Liver (tissue), 8 donors: ENCODE measurements at regions not wholly inside any gene's neighbourhood (a gene's known extent, or its start where the extent isn't known, plus 50 kb on each side); places are given as distances from the start of the nearest gene placed in this dataset.

Experiments
- DNase-seq: peaks from one replicate; pipeline ENCODE4 v3.0.0-alpha.2; 2017; ENCODE audit warnings: low spot score
- H3K27ac ChIP-seq, 2 donors: one replicate each; pipeline ENCODE4 v1.7.0; 2013; ENCODE audit warnings: inconsistent platforms in 2 of 2, low read length in 2 of 2, control low read depth in 1 of 2, low read depth in 1 of 2, mild to moderate bottlenecking in 1 of 2
- H3K27me3 ChIP-seq, 4 donors: one replicate each; pipeline versions ENCODE4 v1.6.1 to v1.7.0; 2013; ENCODE audit warnings: low read length in 3 of 4, inconsistent platforms in 1 of 4, mild to moderate bottlenecking in 1 of 4, moderate library complexity in 1 of 4; ENCODE audit not compliant: control insufficient read depth in 4 of 4, insufficient read depth in 4 of 4
- H3K36me3 ChIP-seq, 4 donors: one replicate each; pipeline versions ENCODE4 v1.6.1 to v1.7.0; 2013; ENCODE audit warnings: low read length in 3 of 4, mild to moderate bottlenecking in 3 of 4, low read depth in 1 of 4, moderate library complexity in 1 of 4; ENCODE audit not compliant: control insufficient read depth in 4 of 4, insufficient read depth in 3 of 4
- H3K4me1 ChIP-seq, 4 donors: one replicate each; pipeline versions ENCODE4 v1.6.1 to v1.7.0; 2013; ENCODE audit warnings: low read length in 3 of 4, mild to moderate bottlenecking in 3 of 4, moderate library complexity in 1 of 4; ENCODE audit not compliant: control insufficient read depth in 4 of 4, insufficient read depth in 4 of 4
- H3K4me3 ChIP-seq, 3 donors: one replicate each; pipeline versions ENCODE4 v1.6.1 to v1.7.0; 2013; ENCODE audit warnings: low read length in 3 of 3, control low read depth in 1 of 3, low read depth in 1 of 3, mild to moderate bottlenecking in 1 of 3
- H3K9ac ChIP-seq, 2 donors: one replicate each; pipeline ENCODE4 v1.7.0; 2013; ENCODE audit warnings: low read length in 2 of 2, mild to moderate bottlenecking in 2 of 2, moderate library complexity in 2 of 2, control low read depth in 1 of 2, low read depth in 1 of 2
- H3K9me3 ChIP-seq, 4 donors: one replicate each; pipeline versions ENCODE4 v1.6.1 to v1.7.0; 2013; ENCODE audit warnings: low read length in 3 of 4; ENCODE audit not compliant: control insufficient read depth in 4 of 4
- EGR1 ChIP-seq, 2 donors: IDR thresholded peaks; 2 replicates each; pipeline ENCODE4 v1.6.1; 2016 to 2018; ENCODE audit warnings: antibody characterized with exemption in 2 of 2, low read depth in 2 of 2
- FOXA1 ChIP-seq: IDR thresholded peaks from 2 replicates; pipeline ENCODE4 v1.6.1; 2016; ENCODE audit warnings: antibody characterized with exemption
- FOXA2 ChIP-seq: IDR thresholded peaks from 2 replicates; pipeline ENCODE4 v1.6.1; 2016; ENCODE audit warnings: antibody characterized with exemption
- GABPA ChIP-seq, 2 donors: IDR thresholded peaks in 1 of 2; conservative IDR thresholded peaks in 1 of 2; 2 replicates each; pipeline ENCODE4 v1.6.1; 2016; ENCODE audit warnings: antibody characterized with exemption in 2 of 2, mild to moderate bottlenecking in 1 of 2, moderate library complexity in 1 of 2
- HNF4A ChIP-seq, 2 donors: conservative IDR thresholded peaks; 2 replicates each; pipeline ENCODE4 v1.6.1; 2016; ENCODE audit warnings: antibody characterized with exemption in 2 of 2, mild to moderate bottlenecking in 2 of 2
- HNF4G ChIP-seq: IDR thresholded peaks from 2 replicates; pipeline ENCODE4 v1.6.1; 2016; ENCODE audit warnings: antibody characterized with exemption
- NR2F2 ChIP-seq: IDR thresholded peaks from 2 replicates; pipeline ENCODE4 v1.6.1; 2016; ENCODE audit warnings: antibody characterized with exemption
- RAD21 ChIP-seq, 2 donors: IDR thresholded peaks; 2 replicates each; pipeline ENCODE4 v1.6.1; 2016; ENCODE audit warnings: antibody characterized with exemption in 2 of 2, mild to moderate bottlenecking in 2 of 2
- SP1 ChIP-seq: IDR thresholded peaks from 2 replicates; pipeline ENCODE4 v1.6.1; 2018; ENCODE audit warnings: antibody characterized with exemption, mild to moderate bottlenecking
- YY1 ChIP-seq: IDR thresholded peaks from 2 replicates; pipeline ENCODE4 v1.6.1; 2016; ENCODE audit warnings: antibody characterized with exemption, mild to moderate bottlenecking
- WGBS: extraction: QIAGEN DNeasy Blood & Tissue Kit; methylation state at CpG from one replicate; pipeline ENCODE4 v1.1.7; 2013; 5-methylcytosine and 5-hydroxymethylcytosine counted together
- TF ChIP-seq, protein P1 (sequence below): IDR thresholded peaks from 2 replicates; pipeline ENCODE4 v1.6.1; 2016; ENCODE audit warnings: antibody characterized with exemption
- TF ChIP-seq, protein P2 (sequence below): IDR thresholded peaks from 2 replicates; pipeline ENCODE4 v1.6.1; 2016; ENCODE audit warnings: antibody characterized with exemption
- TF ChIP-seq, protein P3 (sequence below): IDR thresholded peaks from 2 replicates; pipeline ENCODE4 v1.6.1; 2016; ENCODE audit warnings: antibody characterized with exemption, mild to moderate bottlenecking
- TF ChIP-seq, protein P4 (sequence below): fragments of 150-350 bp; IDR thresholded peaks from 2 replicates; pipeline ENCODE4 v1.5.1; 2017; ENCODE audit warnings: improper control_type of control experiment, low read depth, low read length; ENCODE audit not compliant: missing input control
- donor health status: healthy.
- donor health status: healthy.
- donor health status: healthy.
- donor health status: healthy.
- donor health status: healthy.

DNA sequence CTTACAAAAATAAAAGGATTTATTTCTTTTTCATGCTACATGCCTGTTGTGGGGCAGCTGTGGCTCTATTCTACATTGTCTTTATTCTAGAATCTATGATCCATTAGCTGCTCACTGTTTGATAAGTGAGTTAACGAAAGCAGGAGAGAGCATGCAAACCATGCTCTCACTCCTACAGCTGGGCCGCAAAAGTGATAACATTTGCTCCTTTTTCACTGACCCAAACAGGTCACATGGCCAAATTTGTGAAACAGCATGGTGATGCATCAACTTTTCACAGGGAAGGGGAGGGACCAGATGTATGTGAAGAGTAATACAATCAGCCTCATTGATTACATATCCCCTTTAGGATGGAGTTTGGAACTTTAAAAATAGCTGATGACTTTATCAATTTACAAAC is 456.9 kb upstream of the SYT1 start:
- H3K9ac ChIP-seq = no peak overlapping the region
- WGBS = 85% methylated on average over 2 of the region's 2 CpGs
- TF ChIP-seq SP1 (no peak), NR2F2 (no peak), GABPA (IDR thresholded peaks at IDR 0.05 in 1 of 2, conservative IDR thresholded peaks at IDR 0.05 in 1 of 2) (no peak), YY1 (no peak), HNF4A (conservative IDR thresholded peaks at IDR 0.05) (no peak), EGR1 (IDR thresholded peaks at IDR 0.05; ENCODE audit: low read depth in 2 of 2) (no peak)
- TF ChIP-seq, protein P1, sequence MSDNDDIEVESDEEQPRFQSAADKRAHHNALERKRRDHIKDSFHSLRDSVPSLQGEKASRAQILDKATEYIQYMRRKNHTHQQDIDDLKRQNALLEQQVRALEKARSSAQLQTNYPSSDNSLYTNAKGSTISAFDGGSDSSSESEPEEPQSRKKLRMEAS = no peak
- TF ChIP-seq, protein P2, sequence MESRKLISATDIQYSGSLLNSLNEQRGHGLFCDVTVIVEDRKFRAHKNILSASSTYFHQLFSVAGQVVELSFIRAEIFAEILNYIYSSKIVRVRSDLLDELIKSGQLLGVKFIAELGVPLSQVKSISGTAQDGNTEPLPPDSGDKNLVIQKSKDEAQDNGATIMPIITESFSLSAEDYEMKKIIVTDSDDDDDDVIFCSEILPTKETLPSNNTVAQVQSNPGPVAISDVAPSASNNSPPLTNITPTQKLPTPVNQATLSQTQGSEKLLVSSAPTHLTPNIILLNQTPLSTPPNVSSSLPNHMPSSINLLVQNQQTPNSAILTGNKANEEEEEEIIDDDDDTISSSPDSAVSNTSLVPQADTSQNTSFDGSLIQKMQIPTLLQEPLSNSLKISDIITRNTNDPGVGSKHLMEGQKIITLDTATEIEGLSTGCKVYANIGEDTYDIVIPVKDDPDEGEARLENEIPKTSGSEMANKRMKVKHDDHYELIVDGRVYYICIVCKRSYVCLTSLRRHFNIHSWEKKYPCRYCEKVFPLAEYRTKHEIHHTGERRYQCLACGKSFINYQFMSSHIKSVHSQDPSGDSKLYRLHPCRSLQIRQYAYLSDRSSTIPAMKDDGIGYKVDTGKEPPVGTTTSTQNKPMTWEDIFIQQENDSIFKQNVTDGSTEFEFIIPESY = no peak
- TF ChIP-seq, protein P3, sequence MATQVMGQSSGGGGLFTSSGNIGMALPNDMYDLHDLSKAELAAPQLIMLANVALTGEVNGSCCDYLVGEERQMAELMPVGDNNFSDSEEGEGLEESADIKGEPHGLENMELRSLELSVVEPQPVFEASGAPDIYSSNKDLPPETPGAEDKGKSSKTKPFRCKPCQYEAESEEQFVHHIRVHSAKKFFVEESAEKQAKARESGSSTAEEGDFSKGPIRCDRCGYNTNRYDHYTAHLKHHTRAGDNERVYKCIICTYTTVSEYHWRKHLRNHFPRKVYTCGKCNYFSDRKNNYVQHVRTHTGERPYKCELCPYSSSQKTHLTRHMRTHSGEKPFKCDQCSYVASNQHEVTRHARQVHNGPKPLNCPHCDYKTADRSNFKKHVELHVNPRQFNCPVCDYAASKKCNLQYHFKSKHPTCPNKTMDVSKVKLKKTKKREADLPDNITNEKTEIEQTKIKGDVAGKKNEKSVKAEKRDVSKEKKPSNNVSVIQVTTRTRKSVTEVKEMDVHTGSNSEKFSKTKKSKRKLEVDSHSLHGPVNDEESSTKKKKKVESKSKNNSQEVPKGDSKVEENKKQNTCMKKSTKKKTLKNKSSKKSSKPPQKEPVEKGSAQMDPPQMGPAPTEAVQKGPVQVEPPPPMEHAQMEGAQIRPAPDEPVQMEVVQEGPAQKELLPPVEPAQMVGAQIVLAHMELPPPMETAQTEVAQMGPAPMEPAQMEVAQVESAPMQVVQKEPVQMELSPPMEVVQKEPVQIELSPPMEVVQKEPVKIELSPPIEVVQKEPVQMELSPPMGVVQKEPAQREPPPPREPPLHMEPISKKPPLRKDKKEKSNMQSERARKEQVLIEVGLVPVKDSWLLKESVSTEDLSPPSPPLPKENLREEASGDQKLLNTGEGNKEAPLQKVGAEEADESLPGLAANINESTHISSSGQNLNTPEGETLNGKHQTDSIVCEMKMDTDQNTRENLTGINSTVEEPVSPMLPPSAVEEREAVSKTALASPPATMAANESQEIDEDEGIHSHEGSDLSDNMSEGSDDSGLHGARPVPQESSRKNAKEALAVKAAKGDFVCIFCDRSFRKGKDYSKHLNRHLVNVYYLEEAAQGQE = no peak
- H3K36me3 ChIP-seq = no peaks in the 10 kb centered on the region
- H3K4me3 ChIP-seq = no peak overlapping the region
- no peak for DNase-seq
- H3K27ac ChIP-seq = no peak overlapping the region
- no peaks in the 10 kb centered on the region for H3K27me3 ChIP-seq
- H3K9me3 ChIP-seq = no peaks in the 10 kb centered on the region
- no peaks in the 10 kb centered on the region for H3K4me1 ChIP-seq

DNA sequence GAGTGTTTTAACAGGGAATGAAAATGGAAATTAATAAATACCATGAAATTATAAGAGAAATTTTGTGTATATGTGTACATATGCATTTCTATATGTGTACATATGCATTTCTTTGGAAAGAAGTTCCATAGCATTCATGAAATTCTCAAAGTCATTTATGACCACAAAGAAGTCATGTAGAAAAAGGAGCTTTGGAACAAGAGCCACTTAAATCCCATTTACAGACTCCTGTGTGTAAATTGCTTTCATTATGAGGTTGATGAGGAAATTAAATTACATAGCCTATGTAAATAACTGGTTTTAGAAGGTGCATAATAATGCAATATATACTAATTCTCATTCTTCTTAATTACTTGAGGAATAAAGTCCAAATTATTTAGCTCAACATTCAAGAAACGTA is 450.5 kb upstream of the SYT1 start:
- 96% methylated on average over 1 of the region's 1 CpG for WGBS
- Histone ChIP-seq H3K9me3 (no peaks in the 10 kb centered on the region), H3K27ac (no peak overlapping the region), H3K4me3 (no peak overlapping the region), H3K9ac (no peak overlapping the region), H3K27me3 (no peaks in the 10 kb centered on the region), H3K4me1 (no peaks in the 10 kb centered on the region), H3K36me3 (no peaks in the 10 kb centered on the region)
- no peak for DNase-seq
- TF ChIP-seq RAD21 (IDR thresholded peaks at IDR 0.05) = no peak
- TF ChIP-seq, protein P1 = no peak
- TF ChIP-seq, protein P3 = no peak
- no peak for TF ChIP-seq SP1
- TF ChIP-seq FOXA1 = no peak
- no peak for TF ChIP-seq NR2F2
- TF ChIP-seq GABPA (IDR thresholded peaks at IDR 0.05 in 1 of 2, conservative IDR thresholded peaks at IDR 0.05 in 1 of 2) = no peak
- no peak for TF ChIP-seq HNF4G
- TF ChIP-seq, protein P4, sequence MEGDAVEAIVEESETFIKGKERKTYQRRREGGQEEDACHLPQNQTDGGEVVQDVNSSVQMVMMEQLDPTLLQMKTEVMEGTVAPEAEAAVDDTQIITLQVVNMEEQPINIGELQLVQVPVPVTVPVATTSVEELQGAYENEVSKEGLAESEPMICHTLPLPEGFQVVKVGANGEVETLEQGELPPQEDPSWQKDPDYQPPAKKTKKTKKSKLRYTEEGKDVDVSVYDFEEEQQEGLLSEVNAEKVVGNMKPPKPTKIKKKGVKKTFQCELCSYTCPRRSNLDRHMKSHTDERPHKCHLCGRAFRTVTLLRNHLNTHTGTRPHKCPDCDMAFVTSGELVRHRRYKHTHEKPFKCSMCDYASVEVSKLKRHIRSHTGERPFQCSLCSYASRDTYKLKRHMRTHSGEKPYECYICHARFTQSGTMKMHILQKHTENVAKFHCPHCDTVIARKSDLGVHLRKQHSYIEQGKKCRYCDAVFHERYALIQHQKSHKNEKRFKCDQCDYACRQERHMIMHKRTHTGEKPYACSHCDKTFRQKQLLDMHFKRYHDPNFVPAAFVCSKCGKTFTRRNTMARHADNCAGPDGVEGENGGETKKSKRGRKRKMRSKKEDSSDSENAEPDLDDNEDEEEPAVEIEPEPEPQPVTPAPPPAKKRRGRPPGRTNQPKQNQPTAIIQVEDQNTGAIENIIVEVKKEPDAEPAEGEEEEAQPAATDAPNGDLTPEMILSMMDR = no peak
- no peak for TF ChIP-seq FOXA2
- TF ChIP-seq, protein P2 = no peak
- TF ChIP-seq YY1 = no peak
- no peak for TF ChIP-seq EGR1 (IDR thresholded peaks at IDR 0.05; ENCODE audit: low read depth in 2 of 2)
